HG03060 (cell line): ENCODE measurements at regions not wholly inside any gene's neighbourhood (a gene's known extent, or its start where the extent isn't known, plus 50 kb on each side); places are given as distances from the start of the nearest gene placed in this dataset.

Source experiments
- ATAC-seq: cut with Tn5 transposase; IDR thresholded peaks from one replicate; pipeline ENCODE4 v1.9.1; 2021; ENCODE audit warnings: low read depth, moderate number of reproducible peaks; ENCODE audit not compliant: unreplicated experiment

DNA sequence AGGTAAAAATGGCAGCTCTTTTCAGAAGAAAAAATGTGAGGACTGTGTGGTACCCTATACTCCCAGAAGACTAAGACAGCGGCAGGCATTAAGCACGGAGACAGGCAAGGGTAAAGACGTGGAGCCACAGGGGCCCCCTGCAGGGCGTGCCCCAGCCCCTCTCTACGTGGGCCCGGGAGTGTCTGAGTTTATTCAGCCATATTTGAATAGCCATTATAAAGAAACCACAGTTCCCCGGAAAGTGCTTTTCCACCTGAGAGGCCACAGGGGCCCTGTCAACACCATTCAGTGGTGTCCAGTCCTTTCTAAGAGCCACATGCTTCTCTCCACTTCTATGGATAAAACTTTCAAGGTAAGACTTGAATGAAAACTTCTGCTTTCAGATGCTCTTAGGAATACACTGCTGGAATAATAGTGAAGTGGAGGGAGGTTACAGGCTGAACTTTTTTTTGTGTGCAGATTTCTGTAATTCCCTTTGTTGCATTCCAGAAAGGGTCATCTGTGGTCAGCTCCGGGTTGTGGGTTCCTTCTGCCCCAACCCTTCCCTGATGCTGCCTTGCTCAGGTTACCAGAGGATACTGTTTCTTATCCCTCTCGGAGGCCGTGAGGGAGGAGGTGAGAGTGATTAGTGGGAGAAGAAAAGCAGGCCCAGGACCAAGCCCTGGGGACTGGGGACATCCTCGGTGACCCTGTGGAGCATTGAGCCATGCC is 58.4 kb downstream of the SLC25A47 start:
- ATAC-seq: no peak

DNA sequence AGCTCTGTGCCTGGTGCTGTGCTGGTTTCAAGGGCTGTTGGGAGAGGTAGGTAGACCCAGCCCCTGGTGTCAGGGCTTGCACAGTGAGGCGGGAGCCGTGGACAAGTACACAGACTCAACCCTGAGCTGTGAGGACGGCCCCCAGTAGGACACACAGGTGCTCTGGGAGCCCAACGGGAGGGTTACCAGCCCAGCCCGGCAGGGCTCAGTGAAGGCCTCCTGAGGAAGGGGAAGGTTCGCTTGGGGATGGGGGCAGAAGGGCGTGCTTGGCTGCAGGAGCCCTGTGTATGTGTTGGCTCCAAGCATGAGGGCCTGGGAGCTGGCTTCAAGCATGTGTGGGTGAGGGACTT is 58.9 kb downstream of the SLC25A47 start:
- ATAC-seq: no peak

DNA sequence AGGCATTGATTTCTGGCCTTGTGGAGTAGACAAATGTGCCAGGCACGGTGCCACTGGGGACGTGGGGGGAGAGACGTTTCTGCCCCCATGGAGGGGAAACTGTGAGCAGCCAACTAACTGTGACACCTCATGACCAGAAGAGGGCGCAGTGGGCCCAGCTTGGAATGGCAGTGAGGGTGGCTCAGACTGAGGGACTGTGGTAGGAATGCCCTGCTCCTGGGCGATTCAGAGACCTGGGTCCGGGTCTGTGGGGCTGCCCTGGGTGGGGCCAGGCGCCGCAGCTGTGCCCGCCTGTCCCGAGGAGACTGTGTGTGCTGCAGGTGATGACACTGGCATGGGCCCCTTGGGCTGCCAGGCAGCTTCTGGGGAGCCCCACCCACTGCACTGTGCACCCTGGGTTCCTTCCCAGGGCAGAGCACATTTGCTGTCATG is 60.6 kb downstream of the SLC25A47 start:
- ATAC-seq: no peak

DNA sequence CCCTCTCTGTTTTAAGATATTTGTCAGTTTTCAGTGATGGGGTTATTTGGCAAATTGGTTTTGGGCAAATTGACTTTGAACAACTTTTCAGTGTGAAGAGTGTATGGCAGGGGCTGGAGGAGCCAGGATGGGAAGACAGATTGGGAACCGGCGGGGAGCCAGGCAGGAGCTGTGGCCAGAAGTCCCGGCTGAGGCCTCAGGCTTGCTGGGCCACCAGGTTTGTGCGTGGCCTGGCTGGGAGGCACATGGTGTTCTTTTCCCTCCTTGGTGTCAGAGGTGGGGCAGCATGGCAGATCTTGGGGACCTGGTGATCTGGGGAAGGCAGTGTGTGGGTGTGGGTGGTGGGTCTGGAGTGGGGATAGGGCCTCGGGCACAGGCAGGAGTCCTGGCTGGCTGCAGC is 61.1 kb downstream of the SLC25A47 start:
- ATAC-seq: no peak

DNA sequence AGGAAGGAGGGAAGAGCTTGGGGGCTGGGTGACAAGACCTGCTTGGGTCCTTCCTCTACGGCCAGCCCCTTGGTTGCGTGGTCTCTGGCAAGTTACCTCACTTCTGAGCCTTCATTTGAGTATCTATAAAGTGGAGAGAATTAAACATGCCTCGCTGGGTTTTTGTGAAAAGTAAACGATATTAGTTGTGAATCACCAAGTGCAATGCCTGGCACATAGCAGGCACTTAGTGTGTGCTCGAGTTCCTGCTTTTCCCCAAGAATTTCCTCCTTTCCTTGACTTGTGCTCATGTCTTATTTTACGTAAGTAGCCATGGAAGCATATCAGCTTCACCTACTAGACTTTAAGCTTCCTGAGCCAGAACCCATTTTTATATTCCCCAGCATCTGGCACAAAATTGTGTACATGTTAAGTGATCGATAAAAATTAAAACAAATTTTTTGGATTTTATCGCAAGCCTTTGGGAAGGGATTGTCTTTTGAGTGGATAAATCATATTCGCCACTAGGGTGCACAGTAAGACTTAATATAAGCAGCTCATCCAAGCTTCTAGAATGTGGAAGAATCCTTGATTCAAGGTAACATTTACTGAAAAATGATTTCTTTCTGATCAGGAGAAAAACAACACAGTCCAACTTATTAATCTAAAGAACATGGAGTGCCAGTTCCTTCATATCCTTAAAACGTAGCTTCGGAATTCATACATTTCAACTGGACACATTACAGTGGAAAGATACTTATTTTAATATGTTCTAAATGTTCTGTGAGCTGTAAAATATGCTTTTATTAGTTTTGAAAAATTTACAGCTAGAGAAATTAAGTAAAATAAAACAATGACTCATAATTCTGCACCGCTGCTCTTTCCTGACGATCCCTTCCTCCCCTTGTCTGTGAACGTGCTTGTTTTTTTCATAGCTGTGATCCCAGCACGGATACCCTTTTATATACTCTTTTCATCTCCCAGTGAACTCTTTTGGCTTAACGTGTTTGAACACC is 62.0 kb downstream of the SLC25A47 start:
- ATAC-seq: no peak

DNA sequence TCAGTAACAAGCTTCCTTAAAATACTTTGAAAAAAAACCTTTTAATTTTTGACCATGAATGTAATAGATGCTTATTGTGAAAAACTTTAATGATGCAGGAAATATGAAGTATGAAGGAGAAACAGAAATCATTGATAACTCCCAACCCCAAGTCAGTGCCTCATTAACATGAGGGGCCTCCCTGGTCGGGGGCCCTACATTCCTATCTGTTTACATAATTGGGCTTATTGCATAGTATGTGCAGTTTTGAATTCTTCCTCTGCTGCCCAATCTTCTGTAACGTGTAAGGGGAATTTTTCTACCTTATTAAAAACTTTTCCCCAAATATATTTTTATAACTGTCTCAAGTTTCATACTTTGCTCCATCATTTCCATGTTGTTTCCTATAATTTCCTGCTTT is 63.0 kb downstream of the SLC25A47 start:
- no peak for ATAC-seq

DNA sequence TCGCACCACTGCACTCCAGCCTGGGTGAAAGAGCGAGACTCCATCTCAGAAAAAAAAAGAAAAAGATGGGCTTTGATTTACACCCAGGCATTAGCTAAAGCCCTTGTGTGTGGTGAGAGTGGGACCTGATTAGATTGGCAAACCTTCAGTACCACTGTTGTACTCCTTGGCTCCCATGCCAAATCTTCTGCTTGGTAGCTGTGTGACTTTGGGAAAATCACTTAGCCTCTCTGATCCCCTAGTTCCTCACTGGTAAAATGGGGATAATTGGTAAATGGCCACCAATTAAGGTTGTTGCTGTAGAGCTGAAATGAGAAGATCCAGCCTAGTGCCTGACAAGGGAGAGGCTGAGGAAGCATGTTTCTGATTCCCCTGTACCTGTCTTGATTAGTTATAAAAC is 63.7 kb downstream of the SLC25A47 start:
- no peak for ATAC-seq

DNA sequence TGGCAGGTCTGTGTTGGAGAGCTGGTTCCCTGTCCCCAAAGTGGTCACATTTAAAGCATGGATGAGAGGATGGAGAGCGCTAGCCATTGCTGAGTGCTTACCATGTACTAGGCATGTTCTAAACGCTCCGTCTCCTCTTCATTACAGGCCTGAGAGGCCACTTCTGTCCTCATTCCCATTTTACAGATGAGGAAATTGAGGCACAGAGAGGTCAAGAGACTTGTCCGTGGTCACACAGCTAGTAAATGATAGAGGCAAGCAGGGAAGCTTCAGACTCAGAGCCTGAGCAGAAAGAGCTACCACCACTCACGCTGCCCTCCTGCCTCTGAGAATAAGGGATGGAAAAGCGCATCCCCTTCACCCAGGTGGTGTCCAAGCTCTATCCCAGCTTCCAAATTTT is 64.3 kb downstream of the SLC25A47 start:
- no peak for ATAC-seq

DNA sequence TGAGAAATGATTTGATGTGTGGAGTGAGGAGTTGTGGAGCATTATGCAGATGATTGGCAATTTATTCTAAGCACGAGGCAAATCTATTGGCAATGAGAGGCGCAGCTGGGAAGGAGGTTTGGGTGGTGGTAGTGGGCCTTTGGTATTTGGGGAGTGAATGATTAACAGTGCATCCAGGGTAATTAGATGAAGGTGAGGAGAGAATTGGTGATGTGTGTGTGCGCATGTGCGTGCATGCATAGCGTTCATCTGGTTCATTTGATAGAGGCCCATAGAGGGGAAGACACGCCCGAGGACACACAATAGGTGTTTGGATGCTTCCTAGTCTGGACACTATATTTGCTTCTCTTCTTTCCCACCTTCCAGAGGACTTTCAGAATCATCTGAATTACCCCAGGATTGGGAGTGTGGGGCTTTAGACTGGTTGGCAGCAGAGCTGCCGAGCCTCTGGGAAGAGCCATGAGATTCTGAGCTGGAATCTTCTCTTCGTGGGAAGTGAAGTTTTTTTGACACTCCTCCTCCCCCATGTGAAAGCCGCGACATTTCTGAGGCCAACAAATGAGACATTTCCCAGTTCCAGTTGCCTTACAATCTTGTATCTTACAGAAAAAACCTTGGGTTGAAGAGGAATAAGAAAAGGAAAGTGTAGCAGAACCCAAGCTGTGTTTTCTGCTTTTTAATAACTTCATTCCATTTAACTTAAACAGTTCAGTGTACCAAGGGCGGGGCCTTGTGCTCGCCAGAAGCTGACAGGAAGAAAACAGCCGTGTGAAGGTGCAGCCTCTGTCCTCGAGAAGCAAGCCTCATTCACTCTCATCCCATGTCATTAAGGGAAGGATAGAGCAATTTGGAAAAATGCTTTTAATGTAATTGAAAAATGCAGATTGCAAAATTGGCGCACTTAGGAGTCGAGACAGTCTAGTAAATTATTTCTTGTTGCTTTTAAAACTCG is 65.2 kb downstream of the SLC25A47 start:
- ATAC-seq: no peak

DNA sequence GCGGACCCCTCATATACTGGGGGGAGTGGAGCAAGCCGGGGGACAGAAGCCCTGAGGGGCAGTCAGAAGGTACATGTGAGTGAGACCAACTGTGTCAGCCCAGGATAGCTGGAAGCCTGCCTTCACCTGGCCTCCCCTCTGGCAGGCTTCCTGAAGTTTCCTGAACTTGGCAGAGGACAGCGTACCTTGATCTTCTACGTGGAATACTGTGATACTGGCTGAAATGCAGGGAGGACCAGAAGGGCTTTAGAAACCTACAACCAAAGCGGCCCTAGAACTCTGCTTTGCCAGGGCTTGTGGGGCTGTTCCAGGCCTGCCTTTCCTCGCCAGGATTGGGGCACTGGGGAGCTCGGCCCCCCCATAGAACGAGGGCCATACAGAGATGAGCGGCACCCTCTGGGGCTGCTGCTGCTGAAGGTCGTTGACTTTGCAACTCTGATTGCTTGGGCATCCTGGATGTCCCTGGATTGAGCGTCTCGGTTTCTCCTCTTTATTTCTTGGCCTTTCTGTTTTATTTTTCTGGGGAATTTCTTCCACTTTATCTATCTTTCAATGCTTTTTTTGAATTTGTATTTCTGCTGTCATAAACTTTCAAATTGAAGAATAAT is 66.5 kb downstream of the SLC25A47 start:
- ATAC-seq: no peak

DNA sequence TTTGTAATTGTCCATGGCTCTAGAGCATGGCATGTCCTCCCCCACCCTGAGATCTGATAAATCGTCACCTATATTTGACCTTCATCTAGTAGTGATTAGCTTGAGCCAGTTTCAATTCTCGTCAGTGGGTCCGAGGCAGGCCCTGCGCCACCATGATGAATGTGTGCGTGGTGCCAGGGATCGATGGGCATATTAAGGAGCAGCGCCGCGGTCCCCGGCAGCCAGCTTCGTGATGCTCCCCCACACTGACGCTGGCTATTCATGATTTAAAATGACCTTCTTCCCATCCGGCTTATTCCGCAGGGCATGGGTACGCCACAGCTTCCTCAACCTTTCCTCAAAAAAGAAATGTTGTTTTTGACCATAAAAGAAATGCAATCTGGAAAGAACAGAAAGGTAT is 68.0 kb downstream of the SLC25A47 start:
- ATAC-seq: no peak

DNA sequence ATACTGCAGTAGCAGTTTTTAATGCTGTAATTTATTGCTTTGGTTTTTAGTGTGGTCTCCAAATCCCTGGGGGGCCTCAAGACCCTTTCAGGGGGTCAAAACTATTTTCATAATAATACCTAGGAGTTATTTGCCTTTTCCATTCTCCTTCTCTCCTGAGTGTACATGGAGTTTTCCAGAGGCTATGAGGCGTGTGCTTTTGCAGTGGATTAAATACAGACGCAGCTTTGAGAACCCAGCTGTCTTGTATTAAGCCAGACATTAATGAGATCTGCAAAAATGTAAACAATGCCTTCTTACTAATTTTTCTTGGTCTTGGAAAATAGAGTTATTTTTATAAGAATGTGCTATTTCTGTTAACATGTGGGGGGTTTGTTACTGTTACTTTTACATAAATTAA is 68.6 kb downstream of the SLC25A47 start:
- no peak for ATAC-seq

DNA sequence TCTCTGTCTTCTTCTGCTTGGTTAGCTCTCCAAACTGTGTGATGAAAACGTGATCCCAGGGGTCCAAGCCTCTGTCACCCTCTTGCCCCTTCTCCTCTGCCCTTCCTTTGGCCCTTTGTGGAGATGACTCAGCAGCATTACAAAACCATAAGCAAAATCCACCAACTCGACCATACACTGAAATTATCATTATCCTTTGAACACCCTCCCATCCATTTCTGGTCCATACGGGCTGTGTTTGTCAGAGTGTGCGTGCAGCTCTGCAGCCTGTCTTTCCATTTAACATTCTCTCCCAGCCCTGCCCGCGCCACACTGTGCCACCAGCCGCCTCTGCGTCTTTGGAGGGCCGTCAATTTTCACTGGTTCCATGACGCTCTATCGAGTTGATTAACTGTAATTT is 69.2 kb downstream of the SLC25A47 start:
- no peak for ATAC-seq

DNA sequence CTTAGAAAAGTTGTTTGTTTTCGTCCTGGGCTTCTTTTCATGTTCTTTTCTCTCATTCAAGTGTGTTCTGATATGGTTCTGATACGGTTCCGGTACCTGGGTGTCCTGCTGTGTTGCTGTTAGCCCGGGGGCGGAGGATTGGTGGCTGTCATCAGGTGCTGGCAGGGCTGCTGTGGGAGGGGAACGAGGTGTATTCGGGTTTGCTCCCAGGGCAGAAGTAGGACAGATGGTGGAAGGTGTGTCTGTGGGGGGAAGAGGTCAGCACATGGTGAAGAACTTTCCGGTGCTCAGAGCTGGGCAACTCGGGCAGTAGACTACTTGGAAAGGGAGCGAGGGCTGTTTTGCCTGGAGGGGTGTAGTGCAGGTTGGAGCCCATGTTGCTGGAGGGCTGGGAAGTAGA is 70.2 kb downstream of the SLC25A47 start:
- no peak for ATAC-seq

DNA sequence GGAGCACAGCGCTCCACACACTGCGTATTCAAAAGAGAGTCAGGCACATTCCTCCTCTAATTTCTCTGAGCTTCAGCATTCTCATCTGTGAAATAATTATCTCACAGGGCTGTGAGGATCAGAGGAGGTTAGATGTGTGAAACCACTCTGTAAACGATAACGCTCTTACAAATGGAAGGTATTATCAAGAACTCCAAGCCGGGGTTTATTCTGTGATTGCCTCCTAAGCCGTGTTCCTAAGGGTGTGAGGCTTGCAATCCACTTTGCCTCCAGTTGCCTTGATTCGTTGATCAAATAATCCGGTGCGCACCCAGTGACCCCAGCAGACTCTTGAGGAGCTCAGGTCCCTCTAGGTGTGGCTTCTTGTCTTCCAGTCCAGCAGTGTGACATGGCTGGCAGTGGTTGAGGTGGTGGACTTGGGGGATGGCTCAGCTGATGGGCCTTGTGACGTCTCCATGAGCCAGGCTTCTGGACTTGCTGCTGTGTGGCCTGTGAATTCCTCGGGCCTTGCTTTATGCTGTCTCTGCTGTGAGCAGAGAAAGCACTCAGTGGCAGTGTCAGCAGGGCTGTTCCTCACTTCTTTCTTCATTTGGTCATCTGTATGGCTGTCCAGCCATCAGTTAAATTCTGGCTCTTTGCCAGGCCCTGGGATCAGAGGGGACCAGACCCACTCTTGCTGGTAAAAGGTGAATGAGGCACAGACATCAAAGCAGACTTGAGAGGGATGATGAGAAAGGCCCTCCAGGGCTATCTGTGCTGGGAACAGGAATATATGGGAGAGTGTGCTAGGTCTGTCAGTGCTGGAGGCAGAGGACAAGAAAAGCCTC is 71.0 kb downstream of the SLC25A47 start:
- no peak for ATAC-seq

DNA sequence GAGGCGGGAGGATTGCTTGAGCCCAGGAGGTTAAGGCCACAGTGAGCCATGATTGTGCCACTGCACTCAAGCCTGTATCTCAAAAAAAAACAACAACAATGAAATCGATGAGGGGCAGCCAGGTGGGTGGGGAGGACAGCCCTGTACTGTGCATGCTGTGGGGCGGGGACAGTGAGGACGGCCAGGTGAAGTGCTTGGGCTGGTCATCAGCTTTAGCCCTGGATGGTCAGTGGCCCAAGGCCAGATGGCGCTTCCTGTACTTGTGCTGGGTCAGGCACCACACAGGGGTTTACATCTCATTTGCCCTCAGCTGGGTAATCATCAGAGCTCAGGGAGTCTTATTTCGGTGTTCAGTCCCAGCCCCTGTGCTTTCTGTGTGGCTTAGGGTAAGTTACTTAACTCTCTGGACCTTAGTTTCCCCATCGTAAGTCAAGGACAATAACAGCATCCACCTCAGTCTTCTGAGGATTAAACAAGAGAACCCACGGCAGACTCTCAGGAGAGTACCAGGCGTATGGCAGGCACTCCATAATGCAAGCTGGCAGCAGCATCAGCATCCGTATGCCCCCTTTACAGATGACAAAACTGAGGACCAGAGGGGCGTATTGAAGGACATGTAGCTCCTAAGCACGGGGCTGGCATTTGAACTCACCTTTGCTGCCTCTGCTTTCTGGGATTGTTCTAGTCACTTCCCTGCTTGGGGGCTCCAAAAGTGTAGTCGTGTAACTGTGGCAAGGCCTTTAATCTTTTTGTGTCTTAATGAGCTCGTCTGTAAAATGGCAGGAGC is 71.9 kb downstream of the SLC25A47 start:
- ATAC-seq: no peak

DNA sequence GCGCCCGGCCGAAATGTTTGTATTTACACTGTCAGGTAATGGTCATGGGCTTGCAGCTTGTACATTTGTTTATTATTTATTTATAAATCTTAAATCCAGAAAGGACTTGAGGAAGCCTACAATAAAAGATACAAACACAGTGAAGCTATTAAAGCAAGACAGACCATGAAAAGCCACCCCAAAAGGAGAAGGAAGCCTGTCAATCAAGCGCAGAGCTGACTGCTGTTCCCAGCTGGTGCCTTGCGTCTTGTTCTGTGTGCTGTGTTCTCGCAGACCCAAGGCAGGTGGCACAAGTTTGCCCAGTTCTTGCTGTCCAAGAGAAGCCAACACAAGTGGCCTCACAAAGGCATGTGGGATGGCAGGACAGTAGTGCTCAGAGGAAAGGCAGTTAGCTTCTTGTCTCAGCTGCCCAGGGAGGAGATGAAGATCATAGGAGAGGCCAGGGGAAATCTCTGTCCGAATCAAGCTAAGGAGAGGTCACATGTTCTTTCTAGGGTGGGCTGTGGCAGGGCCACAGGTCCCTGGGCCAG is 73.2 kb downstream of the SLC25A47 start:
- ATAC-seq: no peak

DNA sequence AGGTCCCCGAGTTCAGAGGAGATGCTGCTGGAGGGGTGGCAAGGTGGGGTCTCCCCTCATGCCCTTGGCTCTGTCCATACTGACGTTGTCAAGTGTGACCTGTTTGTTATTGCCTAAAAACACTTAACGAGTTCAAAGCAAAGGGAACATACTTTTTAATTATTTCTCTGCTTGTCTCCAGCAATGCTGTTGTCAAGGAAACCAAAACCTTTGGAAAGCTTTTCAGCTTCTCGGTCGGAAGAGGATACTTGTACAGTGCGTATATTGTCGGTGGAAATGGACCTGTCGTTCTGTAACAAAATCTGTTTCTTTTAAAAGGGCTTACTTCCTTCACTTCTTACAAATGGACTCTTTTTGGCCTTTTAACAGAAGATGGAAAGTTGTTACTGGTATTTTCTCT is 73.9 kb downstream of the SLC25A47 start:
- no peak for ATAC-seq
